GM19455 (cell line): ENCODE measurements at regions not wholly inside any gene's neighbourhood (a gene's known extent, or its start where the extent isn't known, plus 50 kb on each side); places are given as distances from the start of the nearest gene placed in this dataset.
"Not testable (repeated sequence)": the region's sequence is repeated elsewhere in the genome, so short reads cannot be mapped to it uniquely, and the experiment has no call there.

Source experiments
- ATAC-seq: cut with Tn5 transposase; IDR thresholded peaks from one replicate; pipeline ENCODE4 v1.9.1; 2021; ENCODE audit not compliant: unreplicated experiment

- no peak for ATAC-seq
Observed at GRCh38 chr9:104980039-104980654, 52.2 kb upstream of the ABCA1 start.

GRCh38 chr9:104981543-104982129, 53.7 kb upstream of the ABCA1 start:
- ATAC-seq: no peak

- no peak for ATAC-seq
Observed at GRCh38 chr9:104982543-104982942, 54.6 kb upstream of the ABCA1 start.

- ATAC-seq: no peak
Observed at GRCh38 chr9:104983491-104983890, 55.5 kb upstream of the ABCA1 start.

- no peak for ATAC-seq
Observed at GRCh38 chr9:104984121-104984520, 56.2 kb upstream of the ABCA1 start.

GRCh38 chr9:104984542-104984941, 56.6 kb upstream of the ABCA1 start:
- no peak for ATAC-seq

- ATAC-seq: no peak
Observed at GRCh38 chr9:104984948-104985347, 57.0 kb upstream of the ABCA1 start.

GRCh38 chr9:104986096-104986495, 58.1 kb upstream of the ABCA1 start:
- ATAC-seq: no peak

GRCh38 chr9:104987743-104988142, 59.8 kb upstream of the ABCA1 start:
- no peak for ATAC-seq

GRCh38 chr9:104988539-104988938, 60.6 kb upstream of the ABCA1 start:
- no peak for ATAC-seq

GRCh38 chr9:104991144-104991953, 63.4 kb upstream of the ABCA1 start:
- ATAC-seq: peak; percentile 92

GRCh38 chr9:104992659-104993058, 64.7 kb upstream of the ABCA1 start:
- ATAC-seq: no peak

GRCh38 chr9:104993291-104993963, 65.5 kb upstream of the ABCA1 start:
- no peak for ATAC-seq

- ATAC-seq: no peak
Observed at GRCh38 chr9:104997536-104997935, 69.6 kb upstream of the ABCA1 start.

- ATAC-seq: no peak
Observed at GRCh38 chr9:104999136-104999535, 71.2 kb upstream of the ABCA1 start.

GRCh38 chr9:105000529-105000928, 72.6 kb upstream of the ABCA1 start:
- not testable (repeated sequence) for ATAC-seq

GRCh38 chr9:105004466-105005090, 76.6 kb upstream of the ABCA1 start:
- no peak for ATAC-seq

GRCh38 chr9:105005186-105005585, 77.2 kb upstream of the ABCA1 start:
- ATAC-seq: no peak

GRCh38 chr9:105006514-105006913, 78.6 kb upstream of the ABCA1 start:
- no peak for ATAC-seq

GRCh38 chr9:105007143-105007542, 79.2 kb upstream of the ABCA1 start:
- no peak for ATAC-seq

- not testable (repeated sequence) for ATAC-seq
Observed at GRCh38 chr9:105010089-105010488, 82.1 kb upstream of the ABCA1 start.
